Pancreas (tissue), 10 donors: ENCODE measurements at regions not wholly inside any gene's neighbourhood (a gene's known extent, or its start where the extent isn't known, plus 50 kb on each side); places are given as distances from the start of the nearest gene placed in this dataset.

Experiments
- ATAC-seq, 4 donors: fragments of 200-7000 bp; cut with Tn5 transposase; one replicate each; pipeline versions ENCODE4 v1.8.0 to v1.9.1; 2020; ENCODE audit warnings: mild to moderate bottlenecking in 4 of 4, moderate library complexity in 4 of 4
- DNase-seq, 6 donors: peaks; one replicate each; pipeline ENCODE4 v3.0.0-alpha.2; 2020
- FAIRE-seq: peaks from 2 replicates; lab custom pipeline; 2012; peaks lifted over from hg19 to GRCh38; lab: Jason Lieb, UNC
- H3K27ac ChIP-seq, 4 donors: fragments of 200-600 bp; sonication (generic); 1 replicate in 3 of 4; 2 replicates in 1 of 4; pipeline versions ENCODE4 v1.5.0 to v1.8.0; 2020
- H3K27me3 ChIP-seq, 4 donors: fragments of 200-600 bp; one replicate each; pipeline ENCODE4 v1.8.0; 2021
- H3K36me3 ChIP-seq, 3 donors: fragments of 200-600 bp; sonication (generic) in 1 of 3; one replicate each; pipeline versions ENCODE4 v1.5.0 to v1.8.0; 2020 to 2021
- H3K4me1 ChIP-seq, 3 donors: fragments of 200-600 bp; one replicate each; pipeline ENCODE4 v1.8.0; 2021
- H3K4me3 ChIP-seq, 4 donors: fragments of 200-600 bp; sonication (generic) in 2 of 4; one replicate each; pipeline versions ENCODE4 v1.5.0 to v1.8.0; 2020 to 2021
- H3K9me3 ChIP-seq, 4 donors: fragments of 200-600 bp; one replicate each; pipeline ENCODE4 v1.8.0; 2021
- WGBS, 2 donors: extraction: QIAGEN DNeasy Blood & Tissue Kit; methylation state at CpG; one replicate each; pipeline ENCODE4 v1.1.7; 2013; 5-methylcytosine and 5-hydroxymethylcytosine counted together
- intact Hi-C, 3 donors: fragments of 100-400 bp; cut with DNase I; formaldehyde crosslinking; loops; one replicate each; pipeline versions ENCODE4 v1.11.1 to v1.14.2; 2022
- TF ChIP-seq, protein P1 (sequence below), 4 donors: fragments of 200-600 bp; sonication (generic) in 3 of 4; IDR thresholded peaks; one replicate each; pipeline versions ENCODE4 v1.5.0 to v1.8.0; 2021; ENCODE audit warnings: antibody characterized with exemption in 4 of 4
- donor health status: healthy with polysubstance abuse.
- donor health status: DM: no; HTN: no; CAD: no; lungs with moderate emphysema.
- donor health status: DM: no; HTN: no; CAD: no.
- donor health status: control.
- donor health status: control.
- donor health status: Bipolar disorder and iron deficiency.
- donor health status: DM: yes; HTN: yes; CAD: no.
- donor health status: DM: no; HTN: no; CAD: no.
- donor health status: DM: no; HTN: no; CAD: no.
- donor health status: DM: yes; HTN: yes; CAD: no.

DNA sequence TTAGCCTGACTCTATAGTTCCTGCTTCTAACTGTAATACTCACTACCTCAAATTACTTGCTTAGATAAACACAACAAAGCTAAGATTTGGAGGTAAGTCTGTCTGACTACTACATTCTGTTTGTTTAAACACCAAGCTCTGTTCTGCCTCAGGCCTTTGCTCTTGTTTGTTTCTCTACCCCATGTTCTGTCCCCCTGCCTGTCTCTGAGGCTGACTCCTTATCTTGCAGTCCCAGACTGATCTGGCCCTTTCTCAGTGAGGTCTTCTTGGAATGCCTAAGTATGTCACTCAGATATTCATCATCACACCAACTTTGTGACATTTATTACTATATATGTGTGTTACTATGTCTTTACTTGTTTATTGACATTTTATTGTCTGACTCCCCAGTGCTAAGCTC lies 425.5 kb downstream of the LMO4 start:
- TF ChIP-seq, protein P1, sequence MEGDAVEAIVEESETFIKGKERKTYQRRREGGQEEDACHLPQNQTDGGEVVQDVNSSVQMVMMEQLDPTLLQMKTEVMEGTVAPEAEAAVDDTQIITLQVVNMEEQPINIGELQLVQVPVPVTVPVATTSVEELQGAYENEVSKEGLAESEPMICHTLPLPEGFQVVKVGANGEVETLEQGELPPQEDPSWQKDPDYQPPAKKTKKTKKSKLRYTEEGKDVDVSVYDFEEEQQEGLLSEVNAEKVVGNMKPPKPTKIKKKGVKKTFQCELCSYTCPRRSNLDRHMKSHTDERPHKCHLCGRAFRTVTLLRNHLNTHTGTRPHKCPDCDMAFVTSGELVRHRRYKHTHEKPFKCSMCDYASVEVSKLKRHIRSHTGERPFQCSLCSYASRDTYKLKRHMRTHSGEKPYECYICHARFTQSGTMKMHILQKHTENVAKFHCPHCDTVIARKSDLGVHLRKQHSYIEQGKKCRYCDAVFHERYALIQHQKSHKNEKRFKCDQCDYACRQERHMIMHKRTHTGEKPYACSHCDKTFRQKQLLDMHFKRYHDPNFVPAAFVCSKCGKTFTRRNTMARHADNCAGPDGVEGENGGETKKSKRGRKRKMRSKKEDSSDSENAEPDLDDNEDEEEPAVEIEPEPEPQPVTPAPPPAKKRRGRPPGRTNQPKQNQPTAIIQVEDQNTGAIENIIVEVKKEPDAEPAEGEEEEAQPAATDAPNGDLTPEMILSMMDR (IDR thresholded peaks at IDR 0.05), result no peak
- H3K27me3 ChIP-seq, result no peaks in the 10 kb centered on the region
- ATAC-seq, result no peak
- H3K4me3 ChIP-seq, result no peak overlapping the region
- H3K9me3 ChIP-seq, result no peaks in the 10 kb centered on the region
- intact Hi-C loops, result no loop called here
- no peaks in the 10 kb centered on the region for H3K4me1 ChIP-seq
- FAIRE-seq, result no peak
- H3K36me3 ChIP-seq, result no peaks in the 10 kb centered on the region
- H3K27ac ChIP-seq, result no peak overlapping the region
- no peak for DNase-seq

DNA sequence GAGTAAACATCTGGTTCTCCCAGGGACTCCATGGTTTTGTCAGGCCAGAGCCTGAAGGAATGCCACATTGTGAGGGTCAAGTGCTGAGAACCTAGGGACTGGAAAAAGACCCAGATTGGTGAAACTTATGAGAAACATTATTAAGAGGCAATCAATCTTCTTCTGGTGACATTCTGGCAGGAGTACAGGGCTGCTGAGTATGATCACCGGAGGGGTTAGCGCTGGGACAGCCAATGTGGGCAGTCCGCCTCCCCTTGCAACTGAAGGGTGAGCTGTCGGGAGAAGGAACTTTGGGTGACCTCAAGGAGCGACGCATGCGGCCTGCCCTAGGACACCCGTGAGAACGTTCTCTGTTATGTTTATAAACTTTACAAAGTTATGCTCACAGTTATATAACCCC lies 429.0 kb downstream of the LMO4 start:
- no peak for FAIRE-seq
- ATAC-seq, result no peak
- intact Hi-C loops, result no loop called here
- 78 to 80% methylated on average over 9 of the region's 9 CpGs for WGBS, 2 donors
- Histone ChIP-seq H3K4me1 (no peaks in the 10 kb centered on the region), H3K9me3 (no peaks in the 10 kb centered on the region), H3K4me3 (no peak overlapping the region), H3K27me3 (no peaks in the 10 kb centered on the region), H3K27ac (no peak overlapping the region), H3K36me3 (no peaks in the 10 kb centered on the region)
- TF ChIP-seq, protein P1 (IDR thresholded peaks at IDR 0.05), result no peak
- DNase-seq, result no peak

DNA sequence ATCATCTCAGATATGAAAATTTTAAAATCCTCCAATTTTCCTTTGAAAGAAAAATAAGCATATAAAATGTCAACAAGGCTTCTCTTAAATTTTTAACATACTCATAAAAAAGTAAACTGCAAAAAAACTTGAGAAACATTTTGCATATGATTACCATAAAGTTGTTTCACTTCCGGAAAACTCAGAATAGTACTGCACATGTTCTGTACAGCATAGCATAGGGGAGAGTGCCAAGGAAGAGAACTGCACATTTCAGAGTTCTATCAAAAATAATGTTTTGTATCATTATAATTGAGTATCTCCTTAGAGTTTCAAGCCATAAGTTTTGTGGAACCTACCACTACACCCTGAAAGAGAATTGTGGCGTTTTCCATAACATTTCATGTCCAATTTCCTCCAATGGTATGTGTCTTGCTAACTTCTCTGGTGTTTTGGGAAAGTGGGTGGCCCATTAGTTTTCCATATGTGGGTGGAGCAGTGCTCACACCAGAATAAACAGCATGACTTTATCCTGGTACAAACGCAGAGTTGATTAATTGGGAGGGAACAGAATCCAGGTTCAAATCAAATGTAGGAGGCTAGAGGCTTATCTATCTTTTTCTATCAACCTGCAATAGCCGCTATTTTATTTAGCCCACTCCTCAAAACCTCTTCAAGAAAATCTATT lies 430.9 kb downstream of the LMO4 start:
- no peak for FAIRE-seq

DNA sequence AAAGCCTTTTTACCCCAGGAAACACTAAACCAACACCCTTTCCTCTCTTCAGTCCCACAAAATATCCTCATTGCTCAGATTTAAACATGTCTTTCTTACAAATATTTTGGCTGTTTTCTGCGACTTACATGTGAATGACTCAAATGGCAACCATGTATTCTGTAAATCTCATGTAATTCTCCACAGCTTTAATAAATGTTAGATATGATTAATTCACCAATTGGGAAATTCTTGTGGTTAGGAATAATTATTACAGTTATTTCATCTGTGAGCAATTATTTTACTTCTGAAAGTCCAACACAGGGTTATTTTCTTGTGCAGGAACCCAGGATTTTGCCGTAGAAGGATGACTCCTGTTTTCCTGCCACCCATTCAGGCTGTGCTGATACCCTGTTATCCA lies 431.5 kb downstream of the LMO4 start:
- intact Hi-C loops, result no loop called here
- FAIRE-seq (no peak), DNase-seq (no peak), ATAC-seq (no peak)
- Histone ChIP-seq H3K4me1 (no peaks in the 10 kb centered on the region), H3K27me3 (no peaks in the 10 kb centered on the region), H3K27ac (no peak overlapping the region), H3K36me3 (no peaks in the 10 kb centered on the region), H3K4me3 (no peak overlapping the region), H3K9me3 (no peaks in the 10 kb centered on the region)
- 81 to 89% methylated on average over 2 of the region's 2 CpGs for WGBS, 2 donors
- TF ChIP-seq, protein P1 (IDR thresholded peaks at IDR 0.05), result no peak

More for the DNA sequence above, 430.9 kb downstream of the LMO4 start:
- TF ChIP-seq, protein P1 (IDR thresholded peaks at IDR 0.05), result no peak
- H3K9me3 ChIP-seq, result no peaks in the 10 kb centered on the region
- H3K4me3 ChIP-seq, result no peak overlapping the region
- 56 to 59% methylated on average over 4 of the region's 4 CpGs for whole genome bisulfite sequencing, 2 donors
- DNase-seq, result no peak
- H3K36me3 ChIP-seq, result no peaks in the 10 kb centered on the region
- H3K27me3 ChIP-seq, result no peaks in the 10 kb centered on the region
- no peak for ATAC-seq
- intact Hi-C loops, result no loop called here
- H3K27ac ChIP-seq, result no peak overlapping the region
- no peaks in the 10 kb centered on the region for H3K4me1 ChIP-seq

DNA sequence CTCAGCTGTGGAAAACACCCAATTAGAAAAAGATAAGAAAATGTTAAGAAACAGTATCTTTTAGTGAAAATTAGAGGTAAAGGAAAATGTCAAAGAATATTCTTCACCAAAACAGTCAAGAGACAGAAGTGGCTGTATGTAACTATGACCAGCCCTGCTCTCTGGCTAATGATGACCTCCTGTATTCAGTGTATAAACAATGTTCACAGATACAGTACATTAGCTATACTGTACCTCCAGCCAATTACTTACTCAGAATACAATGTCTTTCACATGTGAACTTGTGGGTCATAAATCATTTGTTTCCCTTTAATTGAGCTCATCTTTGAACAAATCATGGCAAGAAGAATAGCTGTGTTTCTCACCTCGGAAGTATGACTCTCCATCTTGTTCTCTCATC lies 432.0 kb downstream of the LMO4 start:
- intact Hi-C loops, result no loop called here
- FAIRE-seq (no peak), ATAC-seq (no peak), DNase-seq (no peak)
- Histone ChIP-seq H3K27me3 (no peaks in the 10 kb centered on the region), H3K4me1 (no peaks in the 10 kb centered on the region), H3K4me3 (no peak overlapping the region), H3K27ac (no peak overlapping the region), H3K36me3 (no peaks in the 10 kb centered on the region), H3K9me3 (no peaks in the 10 kb centered on the region)
- TF ChIP-seq, protein P1 (IDR thresholded peaks at IDR 0.05), result no peak
- WGBS, 2 donors, result 83 to 92% methylated on average over 1 of the region's 1 CpG
